ENCODE measurements at regions not wholly inside any gene's neighbourhood (a gene's known extent, or its start where the extent isn't known, plus 50 kb on each side); places are given as distances from the start of the nearest gene placed in this dataset.
"Not testable (repeated sequence)": the region's sequence is repeated elsewhere in the genome, so short reads cannot be mapped to it uniquely, and the experiment has no call there.

DNA sequence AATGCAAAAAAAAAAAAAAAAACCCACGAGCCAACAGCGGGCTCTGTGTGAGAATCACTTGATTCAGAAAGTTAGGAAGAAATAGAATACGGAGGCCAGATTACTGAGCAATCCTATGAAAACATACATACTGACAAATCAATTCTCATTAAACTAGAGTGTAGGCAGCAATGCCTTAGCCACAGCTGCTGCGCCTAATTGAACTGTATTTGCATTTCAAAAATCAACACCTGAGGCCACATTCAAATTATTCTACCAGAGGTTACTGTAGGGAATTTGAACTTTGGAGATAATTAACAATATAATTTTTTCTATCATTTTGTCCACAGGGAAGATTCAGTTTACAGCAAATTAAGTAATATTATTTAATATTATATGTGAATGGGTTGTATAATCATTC lies 138.4 kb upstream of the PLD5 start:
- TF ChIP-seq CTCF (IDR thresholded peaks at IDR 0.05) = no peak
- TF ChIP-seq POLR2A (IDR thresholded peaks at IDR 0.05) = no peak
- intact Hi-C loops (cut with DNase I; ENCODE audit: low total_unique reads) = no loop called here
- no peak for DNase-seq (ENCODE audit: low spot score in 2 of 2)
- no peak overlapping the region for H3K4me3 ChIP-seq (ENCODE audit: low read depth, poor library complexity, severe bottlenecking)
- WGBS, 2 donors = 86 to 93% methylated on average over 4 of the region's 4 CpGs

- intact Hi-C loops (cut with DNase I; ENCODE audit: low total_unique reads); DNase-seq (ENCODE audit: low spot score in 2 of 2); H3K4me3 ChIP-seq (ENCODE audit: low read depth, poor library complexity, severe bottlenecking): not testable (repeated sequence)
Observed at GRCh38 chr1:242653772-242654171, 129.3 kb upstream of the PLD5 start.

DNA sequence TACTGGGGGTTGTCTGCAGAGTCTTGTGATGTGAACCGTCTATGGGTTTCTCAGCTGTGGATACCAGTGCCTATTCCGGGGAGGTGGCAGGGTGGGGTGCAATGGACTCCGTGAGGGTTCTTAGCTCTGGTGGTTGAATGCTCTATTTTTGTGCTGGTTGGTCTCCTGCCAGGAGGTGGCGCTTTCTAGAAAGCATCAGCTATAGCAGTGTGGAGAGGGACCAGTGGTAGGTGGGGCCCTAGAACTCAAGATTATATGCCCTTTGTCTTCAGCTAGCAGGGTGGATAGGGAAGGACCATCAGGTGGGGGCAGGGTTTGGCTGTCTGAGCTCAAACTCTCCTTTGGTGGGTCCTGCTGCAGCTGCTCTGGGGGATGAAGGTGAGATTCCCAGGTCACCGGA lies 127.3 kb upstream of the PLD5 start:
- no peak for DNase-seq (ENCODE audit: low spot score in 2 of 2)
- no peak for TF ChIP-seq CTCF (IDR thresholded peaks at IDR 0.05)
- TF ChIP-seq POLR2A (IDR thresholded peaks at IDR 0.05) = no peak
- intact Hi-C loops (cut with DNase I; ENCODE audit: low total_unique reads) = no loop called here
- WGBS, 2 donors = 44 to 66% methylated on average over 5 of the region's 5 CpGs
- H3K4me3 ChIP-seq (ENCODE audit: low read depth, poor library complexity, severe bottlenecking) = no peak overlapping the region

GRCh38 chr1:242641461-242641860 lies 117.0 kb upstream of the PLD5 start:
- DNase-seq (ENCODE audit: low spot score in 2 of 2) = no peak
- intact Hi-C loops (cut with DNase I; ENCODE audit: low total_unique reads) = no loop called here
- no peak overlapping the region for H3K4me3 ChIP-seq (ENCODE audit: low read depth, poor library complexity, severe bottlenecking)
- 68 to 71% methylated on average over 3 of the region's 3 CpGs for WGBS, 2 donors
- TF ChIP-seq POLR2A (IDR thresholded peaks at IDR 0.05) (no peak), CTCF (IDR thresholded peaks at IDR 0.05) (no peak)

GRCh38 chr1:242639104-242639503 lies 114.6 kb upstream of the PLD5 start:
- DNase-seq (ENCODE audit: low spot score in 2 of 2) = no peak
- H3K4me3 ChIP-seq (ENCODE audit: low read depth, poor library complexity, severe bottlenecking) = no peak overlapping the region
- TF ChIP-seq CTCF (IDR thresholded peaks at IDR 0.05) (no peak), POLR2A (IDR thresholded peaks at IDR 0.05) (no peak)
- WGBS, 2 donors = 85 to 89% methylated on average over 5 of the region's 5 CpGs
- intact Hi-C loops (cut with DNase I; ENCODE audit: low total_unique reads) = no loop called here

DNA sequence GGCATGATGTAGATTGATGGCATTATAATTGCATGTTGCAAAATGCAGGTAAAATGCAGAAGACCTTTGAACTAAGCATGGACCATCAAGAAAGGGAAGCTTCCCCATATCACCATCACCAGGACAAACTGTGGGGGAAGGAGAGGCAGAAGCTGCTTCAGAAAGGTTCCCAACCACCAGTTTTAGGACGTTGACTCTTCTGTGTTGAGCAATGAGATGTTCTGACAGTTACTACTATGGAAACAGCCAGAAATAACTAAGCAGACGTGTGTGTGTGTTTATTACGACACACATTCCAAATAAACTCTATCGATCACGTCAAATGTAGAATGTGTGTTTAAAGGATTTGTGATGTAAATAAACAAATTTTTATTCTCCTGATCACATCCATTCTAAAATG lies 110.2 kb upstream of the PLD5 start:
- TF ChIP-seq CTCF (IDR thresholded peaks at IDR 0.05) = no peak
- WGBS, 2 donors = 80% methylated on average over 5 of the region's 5 CpGs
- no peak for DNase-seq (ENCODE audit: low spot score in 2 of 2)
- no peak overlapping the region for H3K4me3 ChIP-seq (ENCODE audit: low read depth, poor library complexity, severe bottlenecking)
- intact Hi-C loops (cut with DNase I; ENCODE audit: low total_unique reads) = loop anchor here (1.0 kb wide), 1 partner anchor 16 kb away; no protein-coding TSS in a partner anchor
